Esophagus muscularis mucosa (tissue), 3 donors: ENCODE measurements at regions not wholly inside any gene's neighbourhood (a gene's known extent, or its start where the extent isn't known, plus 50 kb on each side); places are given as distances from the start of the nearest gene placed in this dataset.

ENCODE experiments used
- CTCF ChIP-seq, 3 experiments: fragments of 200-600 bp in 2 of 3; fragments of 450-650 bp in 1 of 3; sonication (generic) in 2 of 3; IDR thresholded peaks; one replicate each; pipeline ENCODE4 v1.5.1; 2017 to 2019; ENCODE audit warnings: antibody characterized with exemption in 3 of 3, mild to moderate bottlenecking in 2 of 3, moderate library complexity in 1 of 3
- POLR2A ChIP-seq: fragments of 450-650 bp; IDR thresholded peaks from one replicate; pipeline ENCODE4 v1.6.1; 2017; ENCODE audit warnings: antibody characterized with exemption, moderate library complexity, mild to moderate bottlenecking, low read depth

GRCh38 chr15:62369454-62369853 lies 204.4 kb upstream of the C2CD4B start:
- TF ChIP-seq POLR2A (no peak), CTCF (IDR thresholded peaks at IDR 0.05) (no peak)
